Endodermal cell (in vitro differentiated cells): ENCODE measurements at regions not wholly inside any gene's neighbourhood (a gene's known extent, or its start where the extent isn't known, plus 50 kb on each side); places are given as distances from the start of the nearest gene placed in this dataset.

Experiments used
- DNase-seq: peaks from one replicate; pipeline ENCODE4 v3.0.0-alpha.2; 2017
- H3K27ac ChIP-seq: 2 replicates; pipeline ENCODE4 v1.5.1; 2013; ENCODE audit warnings: mild to moderate bottlenecking, low read depth, low read length, moderate library complexity
- H3K27me3 ChIP-seq: 2 replicates; pipeline ENCODE4 v1.6.1; 2013; ENCODE audit warnings: mild to moderate bottlenecking, low read length, moderate library complexity; ENCODE audit not compliant: insufficient read depth, control insufficient read depth, poor library complexity, severe bottlenecking
- H3K36me3 ChIP-seq: 2 replicates; pipeline ENCODE4 v1.7.0; 2013; ENCODE audit warnings: mild to moderate bottlenecking, low read length, moderate library complexity; ENCODE audit not compliant: control insufficient read depth, insufficient read depth
- H3K4me1 ChIP-seq: one replicate; pipeline ENCODE4 v1.7.0; 2013; ENCODE audit warnings: low read length; ENCODE audit not compliant: control insufficient read depth, insufficient read depth
- H3K4me3 ChIP-seq: 2 replicates; pipeline ENCODE4 v1.5.1; 2013; ENCODE audit warnings: mild to moderate bottlenecking, low read length, moderate library complexity
- H3K9ac ChIP-seq: 2 replicates; pipeline ENCODE4 v1.6.1; 2013; ENCODE audit warnings: mild to moderate bottlenecking, low read length, moderate library complexity; ENCODE audit not compliant: poor library complexity, severe bottlenecking; ENCODE audit errors: extremely low read depth
- H3K9me3 ChIP-seq: 2 replicates; pipeline ENCODE4 v1.6.1; 2013; ENCODE audit warnings: mild to moderate bottlenecking, low read length, moderate library complexity; ENCODE audit not compliant: control insufficient read depth
- H3K27ac Mint-ChIP-seq: 2 replicates; pipeline ENCODE4 v1.8.0; 2020; ENCODE audit warnings: mixed read lengths
- H3K27me3 Mint-ChIP-seq: 2 replicates; pipeline ENCODE4 v1.8.0; 2021; ENCODE audit warnings: mild to moderate bottlenecking, mixed read lengths; ENCODE audit not compliant: insufficient read depth
- H3K36me3 Mint-ChIP-seq: 2 replicates; pipeline ENCODE4 v1.8.0; 2020; ENCODE audit warnings: low read depth, mixed read lengths
- H3K4me1 Mint-ChIP-seq: 2 replicates; pipeline ENCODE4 v1.8.0; 2020; ENCODE audit warnings: mixed read lengths
- H3K4me3 Mint-ChIP-seq: 2 replicates; pipeline ENCODE4 v1.8.0; 2020; ENCODE audit warnings: mild to moderate bottlenecking, moderate library complexity, mixed read lengths
- H3K9me3 Mint-ChIP-seq: 2 replicates; pipeline ENCODE4 v1.8.0; 2020; ENCODE audit warnings: mild to moderate bottlenecking, mixed read lengths
- WGBS, 2 experiments: methylation state at CpG; one replicate each; pipeline versions ENCODE4 v1.1.5 to v1.1.7; 2013; ENCODE audit warnings: missing lambda C conversion rate in 2 of 2, mixed read lengths in 1 of 2; ENCODE audit not compliant: insufficient coverage in 1 of 2, insufficient read length in 1 of 2; 5-methylcytosine and 5-hydroxymethylcytosine counted together
- TF ChIP-seq, protein P1 (sequence below): fragments of 200-600 bp; sonication (generic); conservative IDR thresholded peaks from 2 replicates; pipeline ENCODE4 v1.5.0; 2021; ENCODE audit warnings: antibody characterized with exemption, mild to moderate bottlenecking

DNA sequence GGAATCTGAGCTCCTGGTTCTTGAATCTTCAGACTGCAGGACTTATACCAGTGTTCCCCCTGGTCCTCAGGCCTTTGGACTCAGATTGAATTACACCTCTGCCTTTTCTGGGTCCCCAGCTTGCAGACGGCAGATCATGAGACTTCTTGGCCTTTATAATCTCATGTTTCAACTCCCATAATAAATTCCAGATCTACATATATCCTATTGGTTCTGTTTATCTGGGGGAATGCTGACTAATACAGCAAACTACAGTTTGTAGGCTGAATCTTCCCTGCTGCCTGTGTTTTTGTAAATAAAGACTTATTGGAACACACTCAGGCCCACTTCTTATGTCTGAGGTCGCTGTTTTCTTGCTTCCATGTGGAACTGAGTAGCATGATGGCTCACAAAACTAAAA lies 184.7 kb downstream of the HDGFL1 start:
- H3K9ac ChIP-seq, result no peak overlapping the region
- H3K36me3 ChIP-seq, result no peaks in the 10 kb centered on the region
- Mint-ChIP-seq H3K4me3 (no peak overlapping the region), H3K27ac (no peak overlapping the region), H3K9me3 (no peaks in the 10 kb centered on the region), H3K4me1 (peaks cover 14% of the 10 kb centered on the region), H3K36me3 (no peaks in the 10 kb centered on the region), H3K27me3 (no peaks in the 10 kb centered on the region)
- no peak for DNase-seq
- no peak overlapping the region for H3K27ac ChIP-seq
- 47 to 80% methylated on average over 1 to 2 of the region's 2 CpGs for WGBS, 2 experiments
- TF ChIP-seq, protein P1, sequence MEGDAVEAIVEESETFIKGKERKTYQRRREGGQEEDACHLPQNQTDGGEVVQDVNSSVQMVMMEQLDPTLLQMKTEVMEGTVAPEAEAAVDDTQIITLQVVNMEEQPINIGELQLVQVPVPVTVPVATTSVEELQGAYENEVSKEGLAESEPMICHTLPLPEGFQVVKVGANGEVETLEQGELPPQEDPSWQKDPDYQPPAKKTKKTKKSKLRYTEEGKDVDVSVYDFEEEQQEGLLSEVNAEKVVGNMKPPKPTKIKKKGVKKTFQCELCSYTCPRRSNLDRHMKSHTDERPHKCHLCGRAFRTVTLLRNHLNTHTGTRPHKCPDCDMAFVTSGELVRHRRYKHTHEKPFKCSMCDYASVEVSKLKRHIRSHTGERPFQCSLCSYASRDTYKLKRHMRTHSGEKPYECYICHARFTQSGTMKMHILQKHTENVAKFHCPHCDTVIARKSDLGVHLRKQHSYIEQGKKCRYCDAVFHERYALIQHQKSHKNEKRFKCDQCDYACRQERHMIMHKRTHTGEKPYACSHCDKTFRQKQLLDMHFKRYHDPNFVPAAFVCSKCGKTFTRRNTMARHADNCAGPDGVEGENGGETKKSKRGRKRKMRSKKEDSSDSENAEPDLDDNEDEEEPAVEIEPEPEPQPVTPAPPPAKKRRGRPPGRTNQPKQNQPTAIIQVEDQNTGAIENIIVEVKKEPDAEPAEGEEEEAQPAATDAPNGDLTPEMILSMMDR, result no peak
- peaks cover 7% of the 10 kb centered on the region for H3K4me1 ChIP-seq
- no peaks in the 10 kb centered on the region for H3K27me3 ChIP-seq
- peaks cover 5% of the 10 kb centered on the region for H3K9me3 ChIP-seq
- no peak overlapping the region for H3K4me3 ChIP-seq

DNA sequence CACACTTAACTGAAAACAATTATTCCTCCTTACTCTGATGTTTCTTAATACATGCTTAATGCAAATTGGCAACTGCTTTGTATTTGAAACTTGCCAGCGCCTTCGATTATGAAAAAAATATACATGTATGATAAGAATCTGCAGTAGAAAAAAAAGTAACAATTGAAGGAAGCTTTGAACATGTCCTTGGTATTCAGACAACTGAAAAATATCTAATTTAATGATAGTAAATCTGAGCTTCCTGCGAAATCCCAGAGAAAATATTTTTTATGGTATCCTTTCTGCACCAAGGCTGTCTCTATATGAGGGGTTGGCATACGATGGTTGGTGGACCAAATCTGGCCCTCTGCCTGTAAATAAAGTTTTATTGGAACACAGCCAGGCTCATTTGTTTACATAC lies 186.2 kb downstream of the HDGFL1 start:
- no peaks in the 10 kb centered on the region for H3K4me1 ChIP-seq
- Mint-ChIP-seq H3K9me3 (no peaks in the 10 kb centered on the region), H3K36me3 (no peaks in the 10 kb centered on the region), H3K4me1 (peaks cover 6% of the 10 kb centered on the region), H3K27ac (no peak overlapping the region), H3K4me3 (no peak overlapping the region), H3K27me3 (no peaks in the 10 kb centered on the region)
- DNase-seq, result no peak
- 94 to 96% methylated on average over 3 to 4 of the region's 4 CpGs for WGBS, 2 experiments
- H3K9me3 ChIP-seq, result peaks cover 5% of the 10 kb centered on the region
- no peaks in the 10 kb centered on the region for H3K36me3 ChIP-seq
- TF ChIP-seq, protein P1, result no peak
- H3K27me3 ChIP-seq, result no peaks in the 10 kb centered on the region
- no peak overlapping the region for H3K9ac ChIP-seq
- H3K4me3 ChIP-seq, result no peak overlapping the region
- H3K27ac ChIP-seq, result no peak overlapping the region

- Histone ChIP-seq H3K36me3 (no peaks in the 10 kb centered on the region), H3K9ac (no peak overlapping the region), H3K27ac (no peak overlapping the region), H3K4me3 (no peak overlapping the region), H3K9me3 (peaks cover 5% of the 10 kb centered on the region), H3K4me1 (no peaks in the 10 kb centered on the region), H3K27me3 (no peaks in the 10 kb centered on the region)
- Mint-ChIP-seq H3K9me3 (no peaks in the 10 kb centered on the region), H3K36me3 (no peaks in the 10 kb centered on the region), H3K27me3 (no peaks in the 10 kb centered on the region), H3K27ac (no peak overlapping the region), H3K4me1 (peaks cover 3% of the 10 kb centered on the region), H3K4me3 (no peak overlapping the region)
- TF ChIP-seq, protein P1, result no peak
- WGBS, 2 experiments, result 92 to 95% methylated on average over 2 to 3 of the region's 3 CpGs
- no peak for DNase-seq
Observed at GRCh38 chr6:22756365-22756764, 187.0 kb downstream of the HDGFL1 start.
